Endothelial cell of umbilical vein (primary cell): ENCODE measurements at regions not wholly inside any gene's neighbourhood (a gene's known extent, or its start where the extent isn't known, plus 50 kb on each side); places are given as distances from the start of the nearest gene placed in this dataset.

Source experiments
- CTCF ChIP-seq, 2 donors: IDR thresholded peaks; 1 replicate in 1 of 2; 2 replicates in 1 of 2; pipeline ENCODE4 v1.5.1; 2011; ENCODE audit warnings: low read length in 2 of 2, mild to moderate bottlenecking in 2 of 2, moderate library complexity in 2 of 2, control low read depth in 1 of 2, inconsistent platforms in 1 of 2, low read depth in 1 of 2; ENCODE audit not compliant: insufficient read depth in 1 of 2; ENCODE audit errors: extremely low read depth in 1 of 2
- EZH2 ChIP-seq: IDR thresholded peaks from 2 replicates; pipeline ENCODE4 v1.6.1; 2012; ENCODE audit warnings: borderline replicate concordance, low read depth, mild to moderate bottlenecking, moderate library complexity, low read length, inconsistent platforms; ENCODE audit not compliant: severe bottlenecking
- FOS ChIP-seq: IDR thresholded peaks from 2 replicates; pipeline ENCODE4 v1.6.1; 2011; ENCODE audit warnings: mild to moderate bottlenecking, low read length, moderate library complexity, borderline replicate concordance; ENCODE audit not compliant: insufficient read depth
- GATA2 ChIP-seq: IDR thresholded peaks from 2 replicates; pipeline ENCODE4 v1.7.0; 2011; ENCODE audit warnings: low read depth, mild to moderate bottlenecking, moderate library complexity, mixed read lengths, low read length; ENCODE audit not compliant: insufficient read length, insufficient read depth
- JUN ChIP-seq: IDR thresholded peaks from 2 replicates; pipeline ENCODE4 v1.6.1; 2011; ENCODE audit warnings: borderline replicate concordance, low read depth; ENCODE audit not compliant: insufficient read length, insufficient read depth
- MAX ChIP-seq: IDR thresholded peaks from 2 replicates; pipeline ENCODE4 v1.6.1; 2011; ENCODE audit not compliant: insufficient read depth, insufficient read length
- MYC ChIP-seq: IDR thresholded peaks from one replicate; pipeline ENCODE4 v1.6.1; 2011; ENCODE audit warnings: mild to moderate bottlenecking, low read depth, low read length
- POLR2A ChIP-seq: IDR thresholded peaks from 2 replicates; pipeline ENCODE4 v1.6.1; 2012; ENCODE audit warnings: low read depth, mild to moderate bottlenecking, control low read depth, low read length
- POLR2AphosphoS5 ChIP-seq: IDR thresholded peaks from 2 replicates; pipeline ENCODE4 v1.6.1; 2012; ENCODE audit warnings: low read depth, mild to moderate bottlenecking, control low read depth, low read length, moderate library complexity; ENCODE audit not compliant: insufficient read depth

- TF ChIP-seq CTCF (IDR thresholded peaks at IDR 0.05; ENCODE audit: extremely low read depth in 1 of 2, insufficient read depth in 1 of 2, low read depth in 1 of 2, low read length in 2 of 2), result no peak
- no peak for TF ChIP-seq POLR2A
- TF ChIP-seq JUN, result no peak
- no peak for TF ChIP-seq POLR2AphosphoS5
- no peak for TF ChIP-seq EZH2
- TF ChIP-seq MYC, result no peak
- TF ChIP-seq MAX, result no peak
- no peak for TF ChIP-seq GATA2
- TF ChIP-seq FOS, result no peak
These were observed 890.5 kb upstream of the CTNND2 start for GRCh38 chr5:12794476-12795332.
